K562 (cell line): ENCODE measurements at regions not wholly inside any gene's neighbourhood (a gene's known extent, or its start where the extent isn't known, plus 50 kb on each side); places are given as distances from the start of the nearest gene placed in this dataset.

ENCODE experiments used
- ATAC-seq: fragments of 200-7000 bp; cut with Tn5 transposase; 3 replicates; pipeline ENCODE4 v1.9.1; 2020; ENCODE audit warnings: moderate library complexity
- BruUV-seq: library from RNA; stranded (reverse); fragments of 400-500 nt; replicated peaks from 2 replicates; lab custom pipeline; 2021; lab: Mats Ljungman, UMichigan
- CTCF ChIA-PET: fragments of 300-600 bp; formaldehyde crosslinking; extraction: SDS; loops from one replicate; lab custom pipeline; 2021; ENCODE audit warnings: low intra/inter-chr PET ratio; lab: Yijun Ruan, JAX
- POLR2A ChIA-PET: fragments of 300-600, 350-650 bp; sonication (Branson Sonifier 250); formaldehyde crosslinking; extraction: SDS; loops from one replicate; lab custom pipeline; 2021; ENCODE audit warnings: antibody characterized with exemption, inconsistent platforms; lab: Yijun Ruan, JAX
- DNase-seq, 4 experiments: peaks; one replicate each; pipeline versions ENCODE4 v3.0.0 to v3.0.0-alpha.2; 2011 to 2018; ENCODE audit warnings: low spot score in 3 of 4, mixed read lengths in 3 of 4; ENCODE audit errors: extremely low read depth in 1 of 4
- FAIRE-seq: peaks from 2 replicates; lab custom pipeline; 2011; peaks lifted over from hg19 to GRCh38; lab: Jason Lieb, UNC
- H2AFZ ChIP-seq: 2 replicates; pipeline ENCODE4 v1.6.0; 2011; ENCODE audit warnings: low read depth, low read length, control low read depth, inconsistent platforms
- H3K27ac ChIP-seq: fragments of 200-600 bp; 3 replicates; pipeline ENCODE4 v1.8.0; 2011; ENCODE audit warnings: low read depth, mild to moderate bottlenecking, control low read depth, inconsistent platforms, low read length, moderate library complexity, mixed read lengths; ENCODE audit errors: extremely low read depth
- H3K27me3 ChIP-seq, 2 experiments: fragments of 300-600 bp in 1 of 2; 2 replicates in 1 of 2; 3 replicates in 1 of 2; pipeline versions ENCODE4 v1.6.0 to v1.8.0; 2011; ENCODE audit warnings: inconsistent platforms in 2 of 2, low read length in 2 of 2, mild to moderate bottlenecking in 1 of 2, mixed read lengths in 1 of 2, moderate library complexity in 1 of 2; ENCODE audit not compliant: control insufficient read depth in 2 of 2, insufficient read depth in 2 of 2
- H3K36me3 ChIP-seq: fragments of 300-600 bp; 3 replicates; pipeline ENCODE4 v1.8.0; 2011; ENCODE audit warnings: mild to moderate bottlenecking, low read length, inconsistent platforms; ENCODE audit not compliant: control insufficient read depth, insufficient read depth
- H3K4me1 ChIP-seq, 2 experiments: fragments of 200-600 bp in 1 of 2; replicated peaks in 1 of 2; 2 replicates in 1 of 2; 3 replicates in 1 of 2; pipeline versions ENCODE4 v1.5.1 to v1.8.0; 2011; ENCODE audit warnings: inconsistent platforms in 2 of 2, low read length in 2 of 2, mild to moderate bottlenecking in 1 of 2, mixed read lengths in 1 of 2, moderate library complexity in 1 of 2; ENCODE audit not compliant: control insufficient read depth in 2 of 2, insufficient read depth in 2 of 2
- H3K4me2 ChIP-seq: 2 replicates; pipeline ENCODE4 v1.6.1; 2011; ENCODE audit warnings: low read length, control low read depth, inconsistent platforms, mixed read lengths; ENCODE audit not compliant: insufficient read depth
- H3K4me3 ChIP-seq: fragments of 200-600 bp; sonication (generic), shearing (Covaris generic); 2 replicates; pipeline ENCODE4 v1.5.1; 2016; ENCODE audit warnings: control low read depth, inconsistent platforms
- H3K79me2 ChIP-seq: fragments of 200-600 bp; 3 replicates; pipeline ENCODE4 v1.8.0; 2011; ENCODE audit warnings: low read length, inconsistent platforms; ENCODE audit not compliant: control insufficient read depth, insufficient read depth
- H3K9ac ChIP-seq, 2 experiments: 2 replicates each; pipeline versions ENCODE4 v1.6.0 to v1.6.1; 2011; ENCODE audit warnings: low read depth in 2 of 2, low read length in 2 of 2, control low read depth in 1 of 2, inconsistent platforms in 1 of 2, mild to moderate bottlenecking in 1 of 2, mixed read lengths in 1 of 2; ENCODE audit not compliant: insufficient read depth in 1 of 2
- H3K9me1 ChIP-seq: one replicate; pipeline ENCODE4 v1.6.0; 2011; ENCODE audit warnings: inconsistent platforms, mild to moderate bottlenecking, low read length, moderate library complexity; ENCODE audit not compliant: control insufficient read depth, insufficient read depth
- H3K9me3 ChIP-seq: replicated peaks from 2 replicates; pipeline ENCODE4 v1.5.1; 2011; ENCODE audit warnings: low read depth, low read length, inconsistent platforms; ENCODE audit not compliant: control insufficient read depth, insufficient read depth
- H4K20me1 ChIP-seq: replicated peaks from 2 replicates; pipeline ENCODE4 v1.6.1; 2011; ENCODE audit warnings: low read length, inconsistent platforms, mixed read lengths; ENCODE audit not compliant: control insufficient read depth, insufficient read depth
- MBD1 ChIP-seq: fragments of 250-450 bp; sonication (Bioruptor Pico); IDR thresholded peaks from 2 replicates; pipeline ENCODE4 v1.8.0; 2022; ENCODE audit warnings: inconsistent platforms
- MYNN ChIP-seq, 2 experiments: sonication (generic); formaldehyde crosslinking in 1 of 2; IDR thresholded peaks; 2 replicates each; pipeline versions ENCODE4 v1.5.0 to v1.6.1; 2016 to 2020; ENCODE audit warnings: antibody characterized with exemption in 1 of 2, missing genetic modification reagents in 1 of 2
- NKRF ChIP-seq: fragments of 450-650 bp; IDR thresholded peaks from 2 replicates; pipeline ENCODE4 v1.6.1; 2016; ENCODE audit warnings: borderline replicate concordance
- PHB ChIP-seq: fragments of 250-450 bp; sonication (Bioruptor Pico); IDR thresholded peaks from 2 replicates; pipeline ENCODE4 v1.5.0; 2021
- PHF21A ChIP-seq: fragments of 450-650 bp; IDR thresholded peaks from 2 replicates; pipeline ENCODE4 v1.6.1; 2017; ENCODE audit warnings: low read depth, borderline replicate concordance
- SOX6 ChIP-seq: fragments of 450-650 bp; IDR thresholded peaks from 2 replicates; pipeline ENCODE4 v1.6.1; 2014; ENCODE audit warnings: mild to moderate bottlenecking
- TBL1XR1 ChIP-seq, 2 experiments: IDR thresholded peaks; 2 replicates each; pipeline ENCODE4 v1.6.1; 2012; ENCODE audit warnings: improper control_type of control experiment in 2 of 2, low read length in 2 of 2, mild to moderate bottlenecking in 1 of 2
- ZBED1 ChIP-seq: IDR thresholded peaks from 2 replicates; pipeline ENCODE4 v1.6.1; 2014
- ZBTB1 ChIP-seq: sonication (generic); formaldehyde crosslinking; IDR thresholded peaks from 2 replicates; pipeline ENCODE4 v1.8.1; 2023; ENCODE audit warnings: missing genetic modification reagents, low read depth, mild to moderate bottlenecking, borderline replicate concordance
- ZBTB7A ChIP-seq: IDR thresholded peaks from 2 replicates; pipeline ENCODE4 v1.6.1; 2011; ENCODE audit warnings: low read depth, mild to moderate bottlenecking, low read length, moderate library complexity, borderline replicate concordance; ENCODE audit not compliant: control insufficient read depth
- WGBS: fragments of 100-300 bp; shearing (Covaris generic); methylation state at CpG from one replicate; pipeline ENCODE4 v1.1.6; 2016; ENCODE audit warnings: low coverage, mixed read lengths; ENCODE audit not compliant: insufficient coverage; ENCODE audit errors: missing lambda C conversion rate; 5-methylcytosine and 5-hydroxymethylcytosine counted together
- in situ Hi-C: fragments of 300-500 bp; cut with MboI; formaldehyde crosslinking; loops from 4 replicates; pipeline ENCODE4 v1.15.0; 2018; ENCODE audit warnings: inconsistent platforms, mixed read lengths
- intact Hi-C: fragments of 100-400 bp; cut with micrococcal nuclease; formaldehyde crosslinking; loops from 2 replicates; pipeline ENCODE4 v1.14.2; 2022
- TF ChIP-seq, protein P1 (sequence below): fragments of 450-650 bp; IDR thresholded peaks from 2 replicates; pipeline ENCODE4 v1.6.1; 2016; ENCODE audit warnings: mild to moderate bottlenecking
- TF ChIP-seq, protein P2 (sequence below), 3 experiments: fragments of 200-800 bp in 1 of 3; fragments of 250-450 bp in 1 of 3; fragments of 450-650 bp in 1 of 3; sonication (Bioruptor Pico) in 1 of 3; sonication (Bioruptor generic) in 1 of 3; formaldehyde crosslinking in 1 of 3; IDR thresholded peaks; 2 replicates each; pipeline versions ENCODE4 v1.6.1 to v1.8.0; 2016 to 2022; ENCODE audit warnings: mild to moderate bottlenecking in 2 of 3, missing genetic modification characterization in 2 of 3, missing compliant biosample characterization in 1 of 3, moderate library complexity in 1 of 3

- no peaks in the 10 kb centered on the region for H3K9me1 ChIP-seq
- peaks cover 2% of the 10 kb centered on the region; the same call in 1 of the 2 replicates for H3K9me3 ChIP-seq
- no TSS peak for BruUV-seq
- no peaks in the 10 kb centered on the region for H3K27me3 ChIP-seq
- H4K20me1 ChIP-seq, result no peaks in the 10 kb centered on the region
- H3K27ac ChIP-seq, result no peak overlapping the region
- ChIA-PET CTCF (no interaction called here), POLR2A (no interaction called here)
- intact Hi-C loops, result no loop called here
- no peak overlapping the region for H3K4me3 ChIP-seq
- H3K4me2 ChIP-seq, result no peak overlapping the region
- no peak overlapping the region for H2AFZ ChIP-seq
- H3K36me3 ChIP-seq, result no peaks in the 10 kb centered on the region
- in situ Hi-C loops, result no loop called here
- WGBS, result 29% methylated on average over 2 of the region's 2 CpGs
- DNase-seq (no peak), FAIRE-seq (no peak), ATAC-seq (no peak)
- H3K79me2 ChIP-seq, result no peaks in the 10 kb centered on the region
- H3K4me1 ChIP-seq, result peaks cover 4 to 10% of the 10 kb centered on the region in 2 experiments; a peak in 4 of 5 replicates
- H3K9ac ChIP-seq, result no peak overlapping the region
- TF ChIP-seq ZBTB1 (CRISPR knock-in tag) (no peak), PHB (no peak), MYNN (IDR thresholded peaks at IDR 0.05) (no peak), MYNN (CRISPR knock-in tag; IDR thresholded peaks at IDR 0.05) (no peak), PHF21A (no peak), MBD1 (CRISPR knock-in tag) (no peak), NKRF (no peak), ZBED1 (no peak), TBL1XR1 (IDR thresholded peaks at IDR 0.05; ENCODE audit: low read length in 2 of 2) (no peak), ZBTB7A (no peak), SOX6 (no peak)
- TF ChIP-seq, protein P1, sequence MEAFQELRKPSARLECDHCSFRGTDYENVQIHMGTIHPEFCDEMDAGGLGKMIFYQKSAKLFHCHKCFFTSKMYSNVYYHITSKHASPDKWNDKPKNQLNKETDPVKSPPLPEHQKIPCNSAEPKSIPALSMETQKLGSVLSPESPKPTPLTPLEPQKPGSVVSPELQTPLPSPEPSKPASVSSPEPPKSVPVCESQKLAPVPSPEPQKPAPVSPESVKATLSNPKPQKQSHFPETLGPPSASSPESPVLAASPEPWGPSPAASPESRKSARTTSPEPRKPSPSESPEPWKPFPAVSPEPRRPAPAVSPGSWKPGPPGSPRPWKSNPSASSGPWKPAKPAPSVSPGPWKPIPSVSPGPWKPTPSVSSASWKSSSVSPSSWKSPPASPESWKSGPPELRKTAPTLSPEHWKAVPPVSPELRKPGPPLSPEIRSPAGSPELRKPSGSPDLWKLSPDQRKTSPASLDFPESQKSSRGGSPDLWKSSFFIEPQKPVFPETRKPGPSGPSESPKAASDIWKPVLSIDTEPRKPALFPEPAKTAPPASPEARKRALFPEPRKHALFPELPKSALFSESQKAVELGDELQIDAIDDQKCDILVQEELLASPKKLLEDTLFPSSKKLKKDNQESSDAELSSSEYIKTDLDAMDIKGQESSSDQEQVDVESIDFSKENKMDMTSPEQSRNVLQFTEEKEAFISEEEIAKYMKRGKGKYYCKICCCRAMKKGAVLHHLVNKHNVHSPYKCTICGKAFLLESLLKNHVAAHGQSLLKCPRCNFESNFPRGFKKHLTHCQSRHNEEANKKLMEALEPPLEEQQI, result no peak
- TF ChIP-seq, protein P2, sequence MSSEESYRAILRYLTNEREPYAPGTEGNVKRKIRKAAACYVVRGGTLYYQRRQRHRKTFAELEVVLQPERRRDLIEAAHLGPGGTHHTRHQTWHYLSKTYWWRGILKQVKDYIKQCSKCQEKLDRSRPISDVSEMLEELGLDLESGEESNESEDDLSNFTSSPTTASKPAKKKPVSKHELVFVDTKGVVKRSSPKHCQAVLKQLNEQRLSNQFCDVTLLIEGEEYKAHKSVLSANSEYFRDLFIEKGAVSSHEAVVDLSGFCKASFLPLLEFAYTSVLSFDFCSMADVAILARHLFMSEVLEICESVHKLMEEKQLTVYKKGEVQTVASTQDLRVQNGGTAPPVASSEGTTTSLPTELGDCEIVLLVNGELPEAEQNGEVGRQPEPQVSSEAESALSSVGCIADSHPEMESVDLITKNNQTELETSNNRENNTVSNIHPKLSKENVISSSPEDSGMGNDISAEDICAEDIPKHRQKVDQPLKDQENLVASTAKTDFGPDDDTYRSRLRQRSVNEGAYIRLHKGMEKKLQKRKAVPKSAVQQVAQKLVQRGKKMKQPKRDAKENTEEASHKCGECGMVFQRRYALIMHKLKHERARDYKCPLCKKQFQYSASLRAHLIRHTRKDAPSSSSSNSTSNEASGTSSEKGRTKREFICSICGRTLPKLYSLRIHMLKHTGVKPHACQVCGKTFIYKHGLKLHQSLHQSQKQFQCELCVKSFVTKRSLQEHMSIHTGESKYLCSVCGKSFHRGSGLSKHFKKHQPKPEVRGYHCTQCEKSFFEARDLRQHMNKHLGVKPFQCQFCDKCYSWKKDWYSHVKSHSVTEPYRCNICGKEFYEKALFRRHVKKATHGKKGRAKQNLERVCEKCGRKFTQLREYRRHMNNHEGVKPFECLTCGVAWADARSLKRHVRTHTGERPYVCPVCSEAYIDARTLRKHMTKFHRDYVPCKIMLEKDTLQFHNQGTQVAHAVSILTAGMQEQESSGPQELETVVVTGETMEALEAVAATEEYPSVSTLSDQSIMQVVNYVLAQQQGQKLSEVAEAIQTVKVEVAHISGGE (CRISPR knock-in tag; IDR thresholded peaks at IDR 0.05), result no peak
Measured at GRCh38 chr12:46572644-46573346, 200.2 kb upstream of the SLC38A2 start.
